EH (cell line): ENCODE measurements at regions not wholly inside any gene's neighbourhood (a gene's known extent, or its start where the extent isn't known, plus 50 kb on each side); places are given as distances from the start of the nearest gene placed in this dataset.
"Not testable (repeated sequence)": the region's sequence is repeated elsewhere in the genome, so short reads cannot be mapped to it uniquely, and the experiment has no call there.

Source experiments
- DNase-seq: peaks from one replicate; pipeline ENCODE4 v3.0.0-alpha.2; 2015; ENCODE audit warnings: low read depth

GRCh38 chr6:151154418-151154817 lies 85.3 kb upstream of the AKAP12 start:
- DNase-seq: peak; percentile 37

- no peak for DNase-seq
Observed at GRCh38 chr6:151155095-151155494, 84.7 kb upstream of the AKAP12 start.

- DNase-seq: peak; percentile 22
Observed at GRCh38 chr6:151160929-151161757, 78.6 kb upstream of the AKAP12 start.

- DNase-seq: no peak
Observed at GRCh38 chr6:151164383-151164782, 75.4 kb upstream of the AKAP12 start.

- DNase-seq: no peak
Observed at GRCh38 chr6:151166180-151166579, 73.6 kb upstream of the AKAP12 start.

- no peak for DNase-seq
Observed at GRCh38 chr6:151167034-151167433, 72.7 kb upstream of the AKAP12 start.

- DNase-seq: no peak
Observed at GRCh38 chr6:151170622-151171246, 69.0 kb upstream of the AKAP12 start.

GRCh38 chr6:151172751-151173150 lies 67.0 kb upstream of the AKAP12 start:
- peak; percentile 22 for DNase-seq

- DNase-seq: no peak
Observed at GRCh38 chr6:151175662-151176445, 63.9 kb upstream of the AKAP12 start.

GRCh38 chr6:151176911-151177770 lies 62.6 kb upstream of the AKAP12 start:
- peak; percentile 53 for DNase-seq

GRCh38 chr6:151178373-151178772 lies 61.4 kb upstream of the AKAP12 start:
- no peak for DNase-seq

- peak; percentile 88 for DNase-seq
Observed at GRCh38 chr6:151179321-151179720, 60.4 kb upstream of the AKAP12 start.

- DNase-seq: no peak
Observed at GRCh38 chr6:151180330-151181048, 59.3 kb upstream of the AKAP12 start.

GRCh38 chr6:151181706-151182363 lies 57.9 kb upstream of the AKAP12 start:
- DNase-seq: peak; percentile 5

GRCh38 chr6:151182958-151183357 lies 56.8 kb upstream of the AKAP12 start:
- DNase-seq: not testable (repeated sequence)

GRCh38 chr6:151185148-151185547 lies 54.6 kb upstream of the AKAP12 start:
- no peak for DNase-seq

- DNase-seq: no peak
Observed at GRCh38 chr6:151186306-151186705, 53.5 kb upstream of the AKAP12 start.

GRCh38 chr6:151186804-151187330 lies 52.9 kb upstream of the AKAP12 start:
- no peak for DNase-seq
